GM21717 (cell line): ENCODE measurements at regions not wholly inside any gene's neighbourhood (a gene's known extent, or its start where the extent isn't known, plus 50 kb on each side); places are given as distances from the start of the nearest gene placed in this dataset.
A peak's percentile ranks its signal among the peaks of the same experiment; 100 is the strongest.

Source experiments
- ATAC-seq: cut with Tn5 transposase; IDR thresholded peaks from one replicate; pipeline ENCODE4 v1.9.1; 2021; ENCODE audit warnings: mild to moderate bottlenecking, moderate library complexity; ENCODE audit not compliant: unreplicated experiment

- no peak for ATAC-seq
Observed at GRCh38 chr11:19480540-19480939, 232.1 kb upstream of the NAV2 start.

DNA sequence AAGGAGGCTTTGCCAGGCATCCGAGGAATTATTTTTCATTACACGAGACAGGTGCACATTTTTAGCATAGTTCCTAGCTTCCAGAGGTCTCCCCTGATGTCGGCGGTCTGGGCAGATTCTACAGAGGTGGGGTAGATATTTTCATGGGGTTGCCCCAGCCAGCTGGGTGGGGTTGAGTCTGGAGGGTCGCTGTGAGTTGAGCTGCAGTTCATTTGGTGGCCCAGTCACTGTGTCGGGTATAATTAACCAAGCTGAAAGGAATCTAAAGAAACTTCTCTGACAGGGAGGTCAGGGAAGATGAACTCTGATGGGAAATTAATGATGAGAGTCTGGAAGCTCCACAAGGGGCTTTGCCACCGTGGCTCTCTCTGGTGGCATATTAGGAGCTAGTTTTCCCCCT, 233.7 kb upstream of the NAV2 start:
- ATAC-seq, result no peak

- ATAC-seq, result peak; percentile 68
Observed at GRCh38 chr11:19474954-19475721, 234.4 kb upstream of the E2F8 start.

- no peak for ATAC-seq
Observed at GRCh38 chr11:19474211-19474610, 233.5 kb upstream of the E2F8 start.

- ATAC-seq, result no peak
Observed at GRCh38 chr11:19472679-19473078, 231.9 kb upstream of the E2F8 start.

DNA sequence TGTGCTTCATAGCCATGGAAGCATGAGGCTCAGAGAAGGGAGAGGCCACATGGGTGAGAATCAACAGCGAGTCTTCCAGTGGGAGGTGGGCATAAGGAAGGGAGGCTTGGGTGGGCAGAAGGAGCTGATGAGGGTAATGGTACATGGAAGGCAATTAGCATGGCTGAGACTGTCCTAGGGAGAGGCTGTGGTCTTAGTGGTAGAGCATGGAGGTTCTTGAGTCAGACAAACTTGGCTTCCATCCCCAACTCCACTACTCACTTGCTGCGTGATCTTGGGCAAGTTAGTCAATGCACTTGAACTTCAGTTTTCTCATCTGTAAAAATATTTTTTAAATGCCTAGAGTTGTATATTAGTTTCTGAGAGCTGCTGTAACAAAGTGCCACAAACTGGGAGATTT, 227.2 kb upstream of the E2F8 start:
- ATAC-seq, result no peak

- no peak for ATAC-seq
Observed at GRCh38 chr11:19466314-19466713, 225.6 kb upstream of the E2F8 start.

DNA sequence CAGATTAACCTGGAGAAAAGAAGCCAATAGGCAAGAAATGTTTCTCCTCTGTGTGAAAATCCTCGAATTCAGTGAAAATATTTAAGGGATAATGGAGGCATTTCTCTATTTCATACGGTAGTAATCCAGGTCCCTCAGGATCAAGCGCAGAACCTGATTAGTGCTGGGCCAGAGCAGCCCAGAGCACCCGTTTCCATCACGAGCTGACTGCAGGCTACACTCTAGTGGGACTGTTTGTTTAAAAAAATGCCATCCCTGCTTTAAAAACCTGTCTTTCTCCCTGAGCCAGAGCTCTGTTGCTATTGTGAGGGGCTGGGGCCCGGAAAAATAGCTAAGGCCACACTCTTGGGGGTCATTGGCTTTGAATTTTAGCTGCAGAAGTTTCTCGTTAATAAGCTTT, 223.2 kb upstream of the E2F8 start:
- ATAC-seq, result no peak

GRCh38 chr11:19460718-19461405, 220.1 kb upstream of the E2F8 start:
- ATAC-seq, result no peak

DNA sequence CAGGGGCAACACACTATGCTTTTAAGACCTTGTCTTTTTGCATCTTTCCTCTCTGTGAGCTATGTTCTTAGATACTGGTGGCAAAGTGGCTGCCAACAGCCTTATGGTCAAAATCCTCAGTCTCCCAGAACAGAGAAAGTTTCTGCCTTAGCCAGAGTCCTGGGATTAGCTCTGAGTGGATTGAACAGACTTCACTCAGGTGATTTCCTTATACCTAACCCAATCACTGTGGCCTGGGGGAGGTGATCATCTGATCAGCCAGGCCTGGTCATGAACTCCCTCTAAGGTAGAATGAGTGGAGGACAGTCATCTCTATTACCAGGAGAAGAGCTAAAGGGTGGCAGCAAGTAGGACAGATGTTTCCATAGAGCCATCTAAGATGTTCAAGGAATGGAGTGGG, 218.5 kb upstream of the E2F8 start:
- no peak for ATAC-seq

DNA sequence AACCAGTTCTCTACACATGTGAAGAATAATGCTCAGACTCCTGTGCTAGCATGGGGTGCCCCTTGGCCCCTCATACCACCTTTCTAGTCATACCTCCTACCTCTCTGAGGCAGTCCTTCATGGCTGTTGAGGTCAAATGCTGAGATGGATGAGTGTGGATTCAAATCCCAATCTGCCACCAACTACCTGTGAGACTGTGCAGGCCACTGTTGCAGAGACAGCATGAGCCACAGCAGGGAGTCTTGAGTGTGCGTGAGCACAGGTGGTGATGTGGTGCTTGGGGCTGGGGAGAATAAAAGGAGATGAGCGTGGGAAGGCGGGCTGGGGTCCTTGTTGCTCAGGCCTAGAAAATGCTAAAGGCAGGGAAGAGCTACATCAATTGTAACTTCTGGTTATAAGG, 218.0 kb upstream of the E2F8 start:
- ATAC-seq, result no peak

GRCh38 chr11:19458231-19458630, 217.5 kb upstream of the E2F8 start:
- no peak for ATAC-seq

DNA sequence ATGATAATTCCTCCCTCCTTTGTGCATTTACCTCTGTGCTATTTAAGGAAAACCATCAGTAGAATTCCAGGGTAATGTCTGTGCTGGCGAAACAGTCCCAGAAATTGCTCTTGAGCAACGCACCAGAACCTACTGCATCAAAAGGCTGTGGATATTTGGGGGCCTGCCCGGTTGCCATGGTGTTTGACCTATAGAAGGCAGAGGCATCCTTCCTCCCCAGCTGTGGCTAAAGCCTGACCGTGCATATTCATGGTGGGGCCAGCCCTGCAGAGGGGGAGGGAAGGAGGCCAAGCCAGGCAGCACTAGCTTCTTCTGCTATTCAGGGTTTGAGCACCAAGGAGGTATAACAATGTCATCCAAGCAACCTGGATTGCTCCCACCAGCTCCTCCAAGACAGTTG, 215.0 kb upstream of the E2F8 start:
- no peak for ATAC-seq

GRCh38 chr11:19453651-19454257, 213.0 kb upstream of the E2F8 start:
- ATAC-seq, result no peak

DNA sequence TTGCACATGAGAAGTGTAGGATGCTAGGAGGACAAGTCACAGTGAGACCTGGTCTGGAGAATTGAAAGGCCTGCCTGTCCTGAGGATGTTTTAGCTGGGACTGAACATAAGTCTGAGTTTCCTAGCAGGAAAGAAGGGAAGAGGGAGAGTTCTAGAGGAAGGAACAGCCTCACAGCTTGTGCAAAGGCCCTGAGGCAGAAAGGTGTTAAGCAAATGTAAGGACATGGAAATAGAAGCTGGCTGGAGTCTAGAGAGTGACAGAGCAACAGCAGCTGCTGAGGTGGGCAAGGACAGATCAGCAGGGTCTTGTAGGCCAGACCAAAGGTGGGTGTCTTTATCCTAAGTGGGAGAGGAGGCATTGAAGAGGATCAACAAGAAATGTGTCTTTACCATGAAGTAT, 210.9 kb upstream of the E2F8 start:
- no peak for ATAC-seq

DNA sequence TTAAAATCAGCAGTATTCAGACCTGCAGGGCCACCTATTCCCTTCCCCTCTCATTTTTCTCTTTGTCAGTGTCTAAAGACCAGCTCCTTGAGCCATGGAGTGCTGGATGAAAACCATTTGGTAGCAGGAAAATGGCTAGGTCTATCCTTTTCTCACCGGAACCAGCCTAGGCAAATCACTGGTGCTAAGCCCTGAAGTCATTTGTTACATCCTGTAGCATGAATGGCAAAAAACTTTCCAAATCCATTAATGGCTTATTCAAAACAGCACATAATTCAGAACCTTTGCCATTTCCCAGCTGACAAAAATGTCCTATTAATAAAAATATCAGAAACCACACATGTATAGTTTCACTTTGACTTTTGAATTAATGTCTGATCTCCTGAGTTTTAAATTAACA, 209.5 kb upstream of the E2F8 start:
- ATAC-seq, result no peak

- ATAC-seq, result no peak
Observed at GRCh38 chr11:19448651-19449050, 207.9 kb upstream of the E2F8 start.

DNA sequence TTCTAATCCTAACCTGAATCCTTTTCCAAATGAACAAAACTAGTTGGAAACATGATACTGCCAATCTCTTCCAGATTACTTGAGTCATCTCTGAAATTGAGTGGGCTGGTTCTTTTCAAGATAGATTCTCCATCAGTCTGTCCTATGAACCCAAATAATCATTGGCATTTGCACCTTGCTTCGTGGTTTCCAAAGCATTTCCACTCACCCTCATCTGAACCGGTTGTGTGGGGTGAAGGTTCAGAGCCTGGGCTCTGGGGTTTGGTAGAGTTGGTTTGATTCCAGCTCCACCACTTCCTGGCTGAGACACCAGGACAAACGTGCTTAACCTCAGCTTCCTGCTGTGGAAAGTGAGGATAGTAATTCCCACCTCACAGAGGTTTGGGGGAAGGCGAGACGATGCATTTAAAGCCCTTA, 206.4 kb upstream of the E2F8 start:
- ATAC-seq, result no peak

GRCh38 chr11:19445771-19446170, 205.0 kb upstream of the E2F8 start:
- no peak for ATAC-seq

DNA sequence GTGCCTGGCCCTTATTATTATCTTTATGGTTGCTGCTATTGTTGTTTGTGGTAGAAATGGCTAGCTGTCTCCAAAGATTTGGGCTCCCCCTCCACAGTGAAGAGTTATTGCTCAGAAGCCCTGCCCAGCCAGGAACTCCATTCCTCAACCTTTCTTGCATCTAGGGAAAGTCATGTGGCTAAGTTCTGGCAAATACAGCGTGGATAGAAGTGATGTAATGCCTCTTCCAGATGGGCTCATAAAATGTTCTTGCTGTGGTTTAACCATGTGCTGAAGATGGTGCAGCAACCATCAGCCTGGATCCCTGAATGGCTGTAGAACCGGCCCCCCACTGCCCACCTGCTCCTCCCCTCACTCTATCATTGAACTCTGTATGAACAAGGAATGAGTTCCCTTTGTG, 203.5 kb upstream of the E2F8 start:
- no peak for ATAC-seq

DNA sequence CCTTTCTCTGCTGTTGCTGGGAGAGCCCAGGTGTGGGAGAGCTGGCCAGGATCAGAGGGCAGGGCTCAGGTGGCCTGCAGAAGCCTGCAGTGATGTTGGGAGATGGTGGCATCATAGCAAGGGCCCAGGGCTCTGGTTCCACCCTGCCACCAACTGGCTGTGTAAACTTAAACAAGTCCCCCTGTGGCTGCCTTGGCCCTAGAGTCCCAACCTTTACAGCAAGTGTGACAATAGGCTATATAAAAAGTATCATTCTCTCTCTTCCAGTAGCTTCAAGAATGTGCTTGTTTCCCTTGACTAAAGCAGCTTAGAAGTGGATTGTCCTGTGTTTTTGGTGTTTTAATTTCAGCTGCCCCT, 201.8 kb upstream of the E2F8 start:
- ATAC-seq, result no peak
